Left lung (tissue), 4 donors: ENCODE measurements at regions not wholly inside any gene's neighbourhood (a gene's known extent, or its start where the extent isn't known, plus 50 kb on each side); places are given as distances from the start of the nearest gene placed in this dataset.
A peak's percentile ranks its signal among the peaks of the same experiment; 100 is the strongest.
"Not testable (repeated sequence)": the region's sequence is repeated elsewhere in the genome, so short reads cannot be mapped to it uniquely, and the experiment has no call there.

Source experiments
- ATAC-seq: fragments of 200-7000 bp; cut with Tn5 transposase; one replicate; pipeline ENCODE4 v1.9.1; 2020; ENCODE audit warnings: moderate library complexity
- DNase-seq, 4 donors: peaks; one replicate each; pipeline ENCODE4 v3.0.0-alpha.2; 2013 to 2020
- H3K27ac ChIP-seq, 2 donors: fragments of 200-600 bp; sonication (generic) in 1 of 2; one replicate each; pipeline versions ENCODE4 v1.5.0 to v1.8.0; 2020 to 2021
- H3K27me3 ChIP-seq, 2 donors: fragments of 200-600 bp; sonication (generic) in 1 of 2; one replicate each; pipeline versions ENCODE4 v1.5.0 to v1.8.0; 2020 to 2021
- H3K36me3 ChIP-seq, 2 donors: fragments of 200-600 bp; sonication (generic) in 1 of 2; one replicate each; pipeline versions ENCODE4 v1.5.0 to v1.8.0; 2020 to 2021
- H3K4me1 ChIP-seq, 2 donors: fragments of 200-600 bp; one replicate each; pipeline ENCODE4 v1.8.0; 2021
- H3K4me3 ChIP-seq, 2 donors: fragments of 200-600 bp; sonication (generic) in 1 of 2; one replicate each; pipeline versions ENCODE4 v1.5.0 to v1.8.0; 2020 to 2021; ENCODE audit warnings: mild to moderate bottlenecking in 1 of 2
- H3K9me3 ChIP-seq, 2 donors: fragments of 200-600 bp; sonication (generic) in 1 of 2; one replicate each; pipeline versions ENCODE4 v1.5.0 to v1.8.0; 2020 to 2021
- CTCF ChIP-seq, 2 donors: fragments of 200-600 bp; sonication (generic) in 1 of 2; IDR thresholded peaks; one replicate each; pipeline versions ENCODE4 v1.5.0 to v1.8.0; 2021; ENCODE audit warnings: antibody characterized with exemption in 2 of 2
- intact Hi-C, 2 donors: fragments of 100-400 bp; cut with DNase I; formaldehyde crosslinking; loops; one replicate each; pipeline versions ENCODE4 v1.11.2 to v1.14.2; 2022
- donor health status: DM: no; HTN: yes; CAD: no.
- donor health status: DM: no; HTN: no; CAD: no.

- no peak for TF ChIP-seq CTCF (IDR thresholded peaks at IDR 0.05)
- ATAC-seq (no peak), DNase-seq (no peak)
- Histone ChIP-seq H3K27me3 (no peaks in the 10 kb centered on the region), H3K9me3 (peaks cover 0 to 8% of the 10 kb centered on the region in 2 donors), H3K4me3 (no peak overlapping the region), H3K4me1 (no peaks in the 10 kb centered on the region), H3K36me3 (no peaks in the 10 kb centered on the region), H3K27ac (no peak overlapping the region)
- intact Hi-C loops: no loop called here
These were observed 1189.2 kb downstream of the PLA2G4A start for GRCh38 chr1:188017921-188018320.

GRCh38 chr1:188022661-188023060, 1193.9 kb downstream of the PLA2G4A start:
- Histone ChIP-seq H3K36me3 (no peaks in the 10 kb centered on the region), H3K4me1 (no peaks in the 10 kb centered on the region), H3K9me3 (no peaks in the 10 kb centered on the region), H3K4me3 (no peak overlapping the region), H3K27ac (no peak overlapping the region), H3K27me3 (no peaks in the 10 kb centered on the region)
- intact Hi-C loops: no loop called here
- ATAC-seq (no peak), DNase-seq (no peak)
- no peak for TF ChIP-seq CTCF (IDR thresholded peaks at IDR 0.05)

- no peak for DNase-seq
- intact Hi-C loops: no loop called here
- no peak for TF ChIP-seq CTCF (IDR thresholded peaks at IDR 0.05)
- Histone ChIP-seq H3K36me3 (no peaks in the 10 kb centered on the region), H3K27ac (no peak overlapping the region), H3K9me3 (no peaks in the 10 kb centered on the region), H3K27me3 (no peaks in the 10 kb centered on the region), H3K4me1 (no peaks in the 10 kb centered on the region), H3K4me3 (no peak overlapping the region)
- no peak for ATAC-seq
These were observed 1194.5 kb downstream of the PLA2G4A start for GRCh38 chr1:188023206-188023605.

- intact Hi-C loops: no loop called here
- Histone ChIP-seq H3K4me3 (no peak overlapping the region), H3K27ac (no peak overlapping the region), H3K9me3 (no peaks in the 10 kb centered on the region), H3K36me3 (no peaks in the 10 kb centered on the region), H3K27me3 (no peaks in the 10 kb centered on the region), H3K4me1 (no peaks in the 10 kb centered on the region)
- no peak for TF ChIP-seq CTCF (IDR thresholded peaks at IDR 0.05)
- ATAC-seq (peak; percentile 16), DNase-seq (peak in 1 of 4 donors; percentile 5)
These were observed 1198.9 kb downstream of the PLA2G4A start for GRCh38 chr1:188027613-188028012.

- ATAC-seq, H3K4me1 ChIP-seq, H3K27me3 ChIP-seq, H3K4me3 ChIP-seq, H3K36me3 ChIP-seq, intact Hi-C loops, DNase-seq, H3K27ac ChIP-seq: not testable (repeated sequence)
- H3K9me3 ChIP-seq: peaks cover 0 to 21% of the 10 kb centered on the region in 2 donors
These were observed 1208.8 kb downstream of the PLA2G4A start for GRCh38 chr1:188037572-188037971.

- no peak for TF ChIP-seq CTCF (IDR thresholded peaks at IDR 0.05)
- intact Hi-C loops: no loop called here
- Histone ChIP-seq H3K4me1 (no peaks in the 10 kb centered on the region), H3K4me3 (no peak overlapping the region), H3K27me3 (no peaks in the 10 kb centered on the region), H3K27ac (no peak overlapping the region), H3K9me3 (no peaks in the 10 kb centered on the region), H3K36me3 (no peaks in the 10 kb centered on the region)
- no peak for DNase-seq
- ATAC-seq: no peak
These were observed 1214.9 kb downstream of the PLA2G4A start for GRCh38 chr1:188043536-188044245.
